H1 (cell line): ENCODE measurements at regions not wholly inside any gene's neighbourhood (a gene's known extent, or its start where the extent isn't known, plus 50 kb on each side); places are given as distances from the start of the nearest gene placed in this dataset.
A peak's percentile ranks its signal among the peaks of the same experiment; 100 is the strongest.

ENCODE experiments used
- CTCF ChIA-PET: fragments of 300-600 bp; sonication (Branson Sonifier 250); formaldehyde crosslinking; loops from one replicate; lab custom pipeline; 2021; ENCODE audit not compliant: partially characterized antibody; lab: Charles Lee
- POLR2A ChIA-PET: fragments of 300-600 bp; sonication (Branson Sonifier 250); formaldehyde crosslinking; loops from one replicate; lab custom pipeline; 2021; ENCODE audit warnings: inconsistent platforms; ENCODE audit not compliant: partially characterized antibody; lab: Charles Lee
- DNase-seq, 2 experiments: peaks; one replicate each; pipeline versions ENCODE4 v3.0.0 to v3.0.0-alpha.2; 2010 to 2022; ENCODE audit warnings: low spot score in 2 of 2, low read depth in 1 of 2, mixed read lengths in 1 of 2
- FAIRE-seq: peaks from 2 replicates; lab custom pipeline; 2011; peaks lifted over from hg19 to GRCh38; lab: Jason Lieb, UNC
- H2AFZ ChIP-seq: 2 replicates; pipeline ENCODE4 v1.8.1; 2012; ENCODE audit warnings: low read length, inconsistent platforms
- H2AK5ac ChIP-seq: 2 replicates; pipeline ENCODE4 v1.6.1; 2013; ENCODE audit warnings: low read depth, low read length
- H2BK120ac ChIP-seq: replicated peaks from 2 replicates; pipeline ENCODE3; 2013; ENCODE audit warnings: low read depth, low read length, inconsistent platforms
- H2BK12ac ChIP-seq: 2 replicates; pipeline ENCODE4 v1.6.1; 2013; ENCODE audit warnings: low read depth, low read length
- H2BK15ac ChIP-seq: 2 replicates; pipeline ENCODE4 v1.6.1; 2013; ENCODE audit warnings: low read length
- H2BK20ac ChIP-seq: 2 replicates; pipeline ENCODE4 v1.6.1; 2013; ENCODE audit warnings: low read length
- H2BK5ac ChIP-seq: 2 replicates; pipeline ENCODE4 v1.6.1; 2013; ENCODE audit warnings: low read depth, low read length
- H3K14ac ChIP-seq: 2 replicates; pipeline ENCODE4 v1.6.1; 2013; ENCODE audit warnings: inconsistent platforms; ENCODE audit not compliant: insufficient read length
- H3K18ac ChIP-seq: 2 replicates; pipeline ENCODE4 v1.6.1; 2013; ENCODE audit warnings: low read length; ENCODE audit errors: extremely low read depth
- H3K23ac ChIP-seq: 2 replicates; pipeline ENCODE4 v1.6.1; 2013; ENCODE audit warnings: inconsistent platforms; ENCODE audit not compliant: insufficient read length
- H3K23me2 ChIP-seq: 2 replicates; pipeline ENCODE4 v1.6.1; 2013; ENCODE audit warnings: low read depth, low read length
- H3K27ac ChIP-seq: 2 replicates; pipeline ENCODE4 v1.6.1; 2011; ENCODE audit warnings: low read depth, low read length, inconsistent platforms
- H3K27me3 ChIP-seq, 4 experiments: replicated peaks in 1 of 4; 1 replicate in 1 of 4; 2 replicates in 3 of 4; pipeline versions ENCODE4 v1.6.1 to v1.8.1; 2011 to 2013; ENCODE audit warnings: low read length in 3 of 4, mild to moderate bottlenecking in 3 of 4, inconsistent platforms in 2 of 4, mixed read lengths in 2 of 4, moderate library complexity in 1 of 4; ENCODE audit not compliant: control insufficient read depth in 3 of 4, insufficient read depth in 3 of 4; ENCODE audit errors: extremely low read depth in 1 of 4
- H3K36me3 ChIP-seq, 4 experiments: 2 replicates each; pipeline versions ENCODE4 v1.6.1 to v1.8.1; 2011 to 2013; ENCODE audit warnings: mild to moderate bottlenecking in 4 of 4, low read length in 3 of 4, moderate library complexity in 2 of 4, control low read depth in 1 of 4, inconsistent platforms in 1 of 4; ENCODE audit not compliant: insufficient read depth in 4 of 4, control insufficient read depth in 2 of 4
- H3K4ac ChIP-seq: replicated peaks from 2 replicates; pipeline ENCODE3; 2013; ENCODE audit warnings: low read length, low read depth, mixed read lengths, inconsistent platforms; ENCODE audit not compliant: insufficient read length
- H3K4me1 ChIP-seq, 4 experiments: replicated peaks in 1 of 4; 1 replicate in 1 of 4; 2 replicates in 3 of 4; pipeline versions ENCODE4 v1.6.1 to v1.8.1; 2011 to 2013; ENCODE audit warnings: low read length in 3 of 4, inconsistent platforms in 2 of 4, mixed read lengths in 1 of 4; ENCODE audit not compliant: insufficient read depth in 4 of 4, control insufficient read depth in 3 of 4
- H3K4me2 ChIP-seq, 2 experiments: 2 replicates each; pipeline versions ENCODE4 v1.6.1 to v1.8.1; 2011 to 2013; ENCODE audit warnings: low read depth in 2 of 2, low read length in 2 of 2, control low read depth in 1 of 2, inconsistent platforms in 1 of 2, mild to moderate bottlenecking in 1 of 2; ENCODE audit not compliant: insufficient read depth in 1 of 2
- H3K4me3 ChIP-seq, 4 experiments: fragments of 200-600, 300-600 bp in 1 of 4; sonication (generic), shearing (Covaris generic), sonication (Bioruptor Twin) in 1 of 4; 2 replicates each; pipeline versions ENCODE4 v1.5.1 to v1.8.1; 2011 to 2016; ENCODE audit warnings: low read length in 4 of 4, low read depth in 3 of 4, control low read depth in 2 of 4, inconsistent platforms in 2 of 4, mild to moderate bottlenecking in 2 of 4, mixed read lengths in 1 of 4, moderate library complexity in 1 of 4; ENCODE audit not compliant: insufficient read depth in 2 of 4; ENCODE audit errors: extremely low read depth in 1 of 4
- H3K56ac ChIP-seq: replicated peaks from 2 replicates; pipeline ENCODE3; 2013; ENCODE audit warnings: low read depth, mild to moderate bottlenecking, mixed read lengths, low read length, inconsistent platforms; ENCODE audit not compliant: insufficient read length
- H3K79me1 ChIP-seq: 2 replicates; pipeline ENCODE4 v1.6.1; 2013; ENCODE audit warnings: low read depth, low read length, control low read depth
- H3K79me2 ChIP-seq, 2 experiments: 2 replicates each; pipeline versions ENCODE4 v1.6.1 to v1.8.1; 2012 to 2013; ENCODE audit warnings: low read length in 2 of 2, mild to moderate bottlenecking in 2 of 2, inconsistent platforms in 1 of 2; ENCODE audit not compliant: insufficient read depth in 2 of 2, control insufficient read depth in 1 of 2
- H3K9ac ChIP-seq, 4 experiments: replicated peaks in 1 of 4; 1 replicate in 1 of 4; 2 replicates in 3 of 4; pipeline versions ENCODE4 v1.6.1 to v1.8.1; 2011 to 2013; ENCODE audit warnings: low read depth in 3 of 4, low read length in 3 of 4, control low read depth in 2 of 4, mild to moderate bottlenecking in 2 of 4, moderate library complexity in 2 of 4, inconsistent platforms in 1 of 4; ENCODE audit errors: extremely low read depth in 1 of 4
- H3K9me3 ChIP-seq, 2 experiments: 2 replicates each; pipeline versions ENCODE4 v1.6.1 to v1.8.1; 2012 to 2013; ENCODE audit warnings: mild to moderate bottlenecking in 2 of 2, moderate library complexity in 2 of 2, control low read depth in 1 of 2, inconsistent platforms in 1 of 2, low read depth in 1 of 2, low read length in 1 of 2, mixed read lengths in 1 of 2; ENCODE audit not compliant: insufficient read depth in 2 of 2
- H4K20me1 ChIP-seq, 2 experiments: replicated peaks in 1 of 2; 2 replicates each; pipeline versions ENCODE3 to v1.8.1; 2011 to 2013; ENCODE audit warnings: inconsistent platforms in 2 of 2, low read length in 2 of 2, mild to moderate bottlenecking in 1 of 2; ENCODE audit not compliant: insufficient read depth in 2 of 2, control insufficient read depth in 1 of 2
- H4K5ac ChIP-seq: 2 replicates; pipeline ENCODE4 v1.6.1; 2013; ENCODE audit warnings: low read length, low read depth, mixed read lengths, inconsistent platforms; ENCODE audit not compliant: insufficient read length
- H4K8ac ChIP-seq: 2 replicates; pipeline ENCODE4 v1.8.0; 2013; ENCODE audit warnings: mild to moderate bottlenecking, moderate library complexity, low read length, inconsistent platforms; ENCODE audit not compliant: insufficient read depth; ENCODE audit errors: extremely low read depth
- H4K91ac ChIP-seq: replicated peaks from 2 replicates; pipeline ENCODE3; 2013; ENCODE audit warnings: low read length, mixed read lengths, inconsistent platforms; ENCODE audit not compliant: insufficient read length
- CTBP2 ChIP-seq: IDR thresholded peaks from 2 replicates; pipeline ENCODE4 v1.7.0; 2011; ENCODE audit warnings: borderline replicate concordance, mild to moderate bottlenecking, moderate library complexity, mixed read lengths, low read length; ENCODE audit not compliant: insufficient read depth, insufficient read length
- CTCF ChIP-seq, 3 experiments: IDR thresholded peaks; 1 replicate in 2 of 3; 2 replicates in 1 of 3; pipeline versions ENCODE4 v1.5.1 to v1.6.1; 2011; ENCODE audit warnings: low read length in 3 of 3, mild to moderate bottlenecking in 3 of 3, inconsistent platforms in 2 of 3, low read depth in 1 of 3, moderate library complexity in 1 of 3; ENCODE audit not compliant: insufficient read depth in 1 of 3; ENCODE audit errors: control extremely low read depth in 1 of 3
- MAFK ChIP-seq: IDR thresholded peaks from 2 replicates; pipeline ENCODE4 v1.6.1; 2012; ENCODE audit warnings: low read depth, mild to moderate bottlenecking, improper control_type of control experiment, low read length
- PHF8 ChIP-seq: fragments of 200-600 bp; sonication (generic); conservative IDR thresholded peaks from 2 replicates; pipeline ENCODE4 v1.7.1; 2012; ENCODE audit warnings: low read depth, mild to moderate bottlenecking, inconsistent platforms, low read length, moderate library complexity
- RNF2 ChIP-seq: fragments of 200-900, 300-1000 bp; sonication (generic); IDR thresholded peaks from 2 replicates; pipeline ENCODE4 v1.7.1; 2016; ENCODE audit warnings: borderline replicate concordance, low read depth, mild to moderate bottlenecking, antibody characterized with exemption, low read length; ENCODE audit not compliant: poor library complexity, severe bottlenecking; ENCODE audit errors: missing control alignments
- WGBS, 2 experiments: shearing (Covaris generic) in 1 of 2; methylation state at CpG; one replicate each; pipeline versions ENCODE4 v1.1.6 to v1.1.7; 2013 to 2015; ENCODE audit warnings: low lambda C conversion rate in 2 of 2, mixed read lengths in 2 of 2, inconsistent platforms in 1 of 2, low coverage in 1 of 2, missing lambda C conversion rate in 1 of 2; ENCODE audit not compliant: insufficient replicate concordance in 2 of 2, insufficient coverage in 1 of 2, insufficient read length in 1 of 2; ENCODE audit errors: extremely low coverage in 1 of 2, missing lambda C conversion rate in 1 of 2; 5-methylcytosine and 5-hydroxymethylcytosine counted together

GRCh38 chr21:16082038-16082816, 352.4 kb downstream of the USP25 start:
- Histone ChIP-seq H4K5ac (no peak overlapping the region), H3K27ac (no peak overlapping the region), H4K91ac (no peak overlapping the region), H3K27me3 (no peaks in the 10 kb centered on the region), H2BK15ac (no peak overlapping the region), H3K23me2 (no peaks in the 10 kb centered on the region), H3K9ac (no peak overlapping the region), H3K79me1 (no peaks in the 10 kb centered on the region), H2BK120ac (no peak overlapping the region), H3K23ac (no peak overlapping the region), H3K18ac (no peak overlapping the region), H2AK5ac (no peak overlapping the region), H2AFZ (no peak overlapping the region), H2BK12ac (no peak overlapping the region), H4K8ac (no peak overlapping the region), H3K79me2 (no peaks in the 10 kb centered on the region), H4K20me1 (no peaks in the 10 kb centered on the region), H3K9me3 (no peaks in the 10 kb centered on the region), H3K56ac (no peak overlapping the region), H2BK20ac (no peak overlapping the region), H3K4me1 (no peaks in the 10 kb centered on the region), H3K4ac (no peak overlapping the region), H3K4me3 (no peak overlapping the region), H3K14ac (no peak overlapping the region), H2BK5ac (no peak overlapping the region), H3K36me3 (no peaks in the 10 kb centered on the region), H3K4me2 (no peak overlapping the region)
- ChIA-PET CTCF (interaction anchor here (0.6 to 2.0 kb wide), 25 partner anchors 9 to 1721 kb away, joined by 3 to 10 read pairs (median 4); no protein-coding TSS in a partner anchor), POLR2A (no interaction called here)
- FAIRE-seq (no peak), DNase-seq (no peak)
- no peak for TF ChIP-seq PHF8
- no peak for TF ChIP-seq CTBP2
- peak in 1 of 3 experiments; percentile 1; a peak in 1 of 4 replicates for TF ChIP-seq CTCF (IDR thresholded peaks at IDR 0.05; ENCODE audit: control extremely low read depth in 1 of 3, insufficient read depth in 1 of 3, low read depth in 1 of 3, low read length in 3 of 3)
- no peak for TF ChIP-seq MAFK
- no peak for TF ChIP-seq RNF2
- WGBS, 2 experiments: 73% methylated on average over 6 of the region's 6 CpGs; no CpG with 5 or more reads in 1 of the 2 experiments
